Activated T-cell treated with anti-CD3 and anti-CD28 coated beads, Interleukin-2, amount 50 U/mL, for 1 hour (primary cell): ENCODE measurements at regions not wholly inside any gene's neighbourhood (a gene's known extent, or its start where the extent isn't known, plus 50 kb on each side); places are given as distances from the start of the nearest gene placed in this dataset.
"Not testable (repeated sequence)": the region's sequence is repeated elsewhere in the genome, so short reads cannot be mapped to it uniquely, and the experiment has no call there.

Experiments used
- DNase-seq: peaks from one replicate; pipeline ENCODE4 v3.0.0-alpha.2; 2020

DNA sequence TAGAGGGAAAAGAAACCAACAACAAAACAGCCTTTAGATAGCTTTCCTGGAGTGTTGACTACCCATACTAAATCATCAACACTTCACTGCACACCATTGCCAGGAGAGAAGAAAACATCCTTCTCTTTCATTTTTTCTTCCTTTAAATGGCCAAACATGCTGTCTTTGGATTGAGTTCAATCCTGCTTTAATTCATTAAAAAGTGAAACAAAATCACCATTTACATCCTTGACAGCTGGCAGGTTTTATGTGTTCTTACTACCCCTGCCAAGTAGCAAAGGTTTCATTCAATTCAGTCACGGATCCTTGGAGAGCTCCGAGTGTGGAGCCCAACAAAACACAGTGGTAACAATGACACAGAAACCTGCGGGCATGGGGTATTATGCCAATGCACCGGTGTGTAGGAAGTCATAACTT lies 568.3 kb downstream of the ANKRD50 start:
- no peak for DNase-seq

GRCh38 chr4:124146068-124146467 lies 566.5 kb downstream of the ANKRD50 start:
- DNase-seq, result no peak

DNA sequence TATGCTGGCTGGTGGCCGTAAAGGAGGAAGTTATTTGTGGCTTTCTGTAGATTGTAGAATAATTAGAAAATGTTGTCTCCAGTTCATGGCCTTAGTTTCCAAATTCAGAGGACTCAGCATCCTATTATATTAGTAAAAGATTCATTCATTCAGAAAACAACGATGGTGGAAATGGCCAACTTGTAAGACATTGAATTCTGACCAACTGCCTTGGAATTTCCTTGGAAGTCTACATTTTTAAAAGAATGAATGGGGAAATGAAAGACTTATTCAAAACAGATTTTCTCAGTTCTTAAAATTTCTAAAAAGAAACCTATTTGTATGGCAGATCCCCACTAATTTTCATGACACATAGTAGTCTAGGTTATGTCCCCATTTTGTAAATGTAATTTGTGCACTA lies 561.5 kb downstream of the ANKRD50 start:
- DNase-seq, result no peak

DNA sequence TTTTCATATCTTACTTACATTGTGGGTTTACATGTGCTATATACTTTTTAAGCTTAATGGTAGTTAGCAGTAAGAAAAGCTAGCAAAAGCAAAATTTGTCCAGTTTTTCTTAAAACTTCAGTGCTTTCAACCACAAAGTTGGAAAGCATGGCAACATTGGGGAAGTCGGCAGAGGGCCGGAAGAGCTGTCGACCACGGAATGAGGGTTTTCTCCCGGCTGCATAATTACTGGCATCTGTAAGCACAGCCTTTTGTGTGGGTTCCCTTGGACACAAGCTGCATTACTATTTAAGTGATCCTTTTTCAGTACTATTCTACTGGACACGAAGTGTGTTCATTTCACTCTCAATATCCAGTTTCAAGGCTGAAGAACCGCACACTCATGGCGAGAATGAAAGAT lies 560.4 kb downstream of the ANKRD50 start:
- DNase-seq, result no peak

- no peak for DNase-seq
These were observed 557.3 kb downstream of the ANKRD50 start for GRCh38 chr4:124155239-124155638.

DNA sequence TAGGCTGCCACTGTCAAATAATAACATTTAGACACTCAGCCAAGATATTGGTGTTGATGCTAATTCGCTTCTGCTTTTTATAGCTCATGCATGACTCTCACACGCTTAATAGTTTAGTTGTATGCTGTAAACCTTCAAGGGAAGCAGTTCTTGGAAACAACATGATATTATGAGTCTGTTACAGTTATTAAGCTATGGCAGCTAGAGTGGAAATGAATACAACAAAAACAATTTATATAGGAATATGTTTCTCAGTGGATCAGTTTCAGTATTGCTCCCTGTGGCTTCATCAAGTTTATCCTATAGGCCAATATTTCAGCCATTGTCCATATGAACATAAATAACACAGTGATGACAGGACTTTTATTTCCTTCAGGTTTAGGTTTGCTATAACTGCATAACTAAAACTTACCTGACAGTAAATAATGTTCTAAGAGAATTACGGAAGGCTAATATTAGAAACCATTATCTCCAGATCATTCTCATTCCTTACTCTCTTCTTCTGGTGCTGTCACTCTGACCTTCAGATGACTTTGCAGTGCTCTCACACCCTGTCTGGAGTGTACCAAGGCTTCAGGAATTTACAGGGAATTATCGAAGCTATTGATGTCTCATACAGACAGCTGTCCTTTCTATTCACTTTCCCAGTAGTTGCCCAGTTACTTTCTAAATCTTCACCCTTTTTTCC lies 555.0 kb downstream of the ANKRD50 start:
- no peak for DNase-seq

GRCh38 chr4:124163401-124163800 lies 549.1 kb downstream of the ANKRD50 start:
- DNase-seq, result no peak

GRCh38 chr4:124167602-124168001 lies 544.9 kb downstream of the ANKRD50 start:
- no peak for DNase-seq

GRCh38 chr4:124169524-124169923 lies 543.0 kb downstream of the ANKRD50 start:
- not testable (repeated sequence) for DNase-seq

DNA sequence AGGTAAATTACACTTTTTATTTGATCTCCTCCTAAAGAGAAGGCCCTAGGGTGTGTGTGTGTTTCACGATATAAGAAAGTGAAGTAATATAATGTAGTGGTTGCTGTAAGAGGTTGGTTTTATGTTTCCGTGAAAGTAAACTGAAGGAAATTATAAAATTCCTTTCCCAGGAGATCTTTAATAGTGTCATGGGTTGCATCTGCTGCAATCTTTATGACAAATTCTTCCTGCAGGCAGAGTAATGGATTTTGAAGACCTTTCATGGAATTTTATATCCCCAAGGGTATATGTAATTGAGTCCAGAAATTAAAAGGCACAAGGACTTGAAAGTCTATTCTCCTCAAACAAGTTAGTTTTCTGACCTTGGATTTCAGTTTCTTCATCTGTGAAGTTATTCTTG lies 538.6 kb downstream of the ANKRD50 start:
- DNase-seq, result no peak

DNA sequence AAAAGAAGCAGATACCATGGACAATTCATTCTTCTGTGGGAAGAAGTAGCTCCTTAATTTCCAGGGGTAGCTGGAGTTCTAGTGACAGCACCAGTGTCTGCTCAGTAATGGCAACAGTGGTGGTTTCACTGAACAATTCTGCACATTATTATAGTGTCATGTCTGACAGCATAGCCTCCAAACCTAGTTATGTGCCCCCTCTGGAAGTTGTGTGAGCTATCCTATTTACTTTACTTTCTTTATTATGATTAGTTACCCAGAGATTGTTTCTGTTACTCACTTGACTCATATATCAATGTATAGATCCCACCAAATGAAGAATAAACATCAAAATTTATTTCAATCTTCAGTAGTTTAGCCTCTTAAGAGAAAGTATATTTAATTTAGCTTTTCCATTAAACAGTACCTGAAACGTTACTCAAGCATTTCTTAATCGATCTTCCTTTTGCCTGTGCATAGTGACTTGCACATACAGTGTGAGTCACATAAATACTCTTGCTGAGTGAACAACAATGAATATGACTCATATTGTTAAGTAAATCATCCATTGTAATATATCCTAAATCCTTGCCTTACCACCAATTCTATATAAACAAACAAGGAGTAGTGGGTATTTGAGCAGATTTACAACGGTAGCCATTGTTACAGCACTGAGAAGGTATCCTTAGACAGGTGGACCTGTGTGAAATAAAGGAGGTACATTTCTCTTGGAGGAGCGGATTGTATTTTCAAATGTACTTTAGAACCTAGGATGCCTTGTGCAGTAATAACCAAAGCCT lies 534.7 kb downstream of the ANKRD50 start:
- DNase-seq, result no peak

- no peak for DNase-seq
These were observed 534.0 kb downstream of the ANKRD50 start for GRCh38 chr4:124178449-124179021.

- no peak for DNase-seq
These were observed 532.9 kb downstream of the ANKRD50 start for GRCh38 chr4:124179506-124180186.

DNA sequence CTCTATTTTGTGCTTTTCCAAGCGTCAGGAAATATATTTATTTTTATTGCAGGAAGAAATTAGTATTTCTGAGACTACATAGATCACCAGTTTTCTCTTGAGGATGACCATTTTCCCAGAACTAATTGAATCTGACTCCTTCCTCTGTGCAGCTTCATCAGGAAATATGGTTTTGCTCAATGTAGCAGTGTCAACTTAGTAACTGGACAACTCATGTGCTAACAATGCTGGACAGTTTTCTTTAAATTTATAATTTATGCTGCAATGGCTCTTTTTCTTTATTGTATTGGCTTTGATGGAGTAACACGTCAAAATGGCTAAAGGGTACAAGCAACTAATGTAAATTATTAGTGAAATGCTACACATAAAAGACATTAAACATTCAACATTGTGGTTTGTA lies 531.5 kb downstream of the ANKRD50 start:
- no peak for DNase-seq

GRCh38 chr4:124183231-124183630 lies 529.3 kb downstream of the ANKRD50 start:
- no peak for DNase-seq

- DNase-seq, result no peak
These were observed 528.6 kb downstream of the ANKRD50 start for GRCh38 chr4:124183926-124184325.

DNA sequence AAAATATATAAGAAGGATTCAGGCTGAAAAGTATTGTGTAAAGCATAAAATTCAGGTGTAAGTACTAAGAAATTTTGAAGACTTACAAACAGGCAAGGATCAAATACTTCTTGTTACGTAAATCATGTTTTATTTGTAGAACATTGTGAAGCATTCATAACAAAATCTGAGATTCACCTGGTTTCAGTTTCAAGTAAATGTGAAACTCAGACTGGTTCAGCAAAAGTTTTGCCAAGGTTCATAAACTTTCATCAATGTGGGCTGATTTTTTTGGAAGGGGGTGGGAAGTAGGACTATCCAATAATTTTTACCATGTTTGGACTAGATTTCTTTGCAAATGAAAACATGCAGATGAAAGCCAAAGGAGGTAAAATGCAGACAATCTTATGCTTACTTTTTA lies 527.7 kb downstream of the ANKRD50 start:
- no peak for DNase-seq

GRCh38 chr4:124188595-124188994 lies 523.9 kb downstream of the ANKRD50 start:
- DNase-seq, result no peak

DNA sequence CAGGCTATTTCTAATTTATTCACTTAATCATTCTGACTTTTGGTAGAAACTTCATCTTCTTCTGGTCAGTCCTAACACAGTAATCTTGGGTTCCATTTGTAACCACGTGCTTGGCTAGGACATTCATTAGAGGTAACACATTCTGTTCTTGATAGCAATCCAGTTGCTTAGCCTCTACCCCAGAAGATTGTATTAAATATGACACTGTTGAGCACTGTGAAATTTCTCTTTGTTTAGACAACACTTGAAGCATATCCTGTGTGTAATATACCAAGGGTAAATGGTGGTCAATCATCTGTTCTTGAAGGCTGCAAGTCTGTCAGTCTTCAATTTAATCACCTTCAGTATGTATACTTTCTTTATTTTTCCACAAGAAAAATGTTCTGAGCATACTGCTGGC lies 523.0 kb downstream of the ANKRD50 start:
- DNase-seq, result no peak

GRCh38 chr4:124191329-124191728 lies 521.2 kb downstream of the ANKRD50 start:
- DNase-seq, result no peak

DNA sequence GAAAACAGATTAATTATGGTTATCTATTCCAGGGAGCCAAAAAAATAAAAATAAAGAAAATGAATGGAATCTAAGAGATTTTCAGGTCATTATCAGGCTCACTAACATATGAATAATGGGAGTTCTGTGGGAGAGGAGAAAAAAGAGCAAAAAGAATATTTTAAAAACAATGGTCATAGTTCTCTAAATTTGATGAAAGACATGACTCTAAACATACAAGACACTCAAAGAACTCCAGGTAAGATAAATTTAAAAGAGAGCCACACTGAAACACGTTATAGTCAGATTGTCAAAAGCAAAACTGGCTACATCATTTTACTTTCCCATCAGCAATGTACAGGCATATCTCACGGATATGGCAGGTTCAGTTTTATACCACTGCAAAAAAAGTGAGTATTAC lies 520.0 kb downstream of the ANKRD50 start:
- no peak for DNase-seq

DNA sequence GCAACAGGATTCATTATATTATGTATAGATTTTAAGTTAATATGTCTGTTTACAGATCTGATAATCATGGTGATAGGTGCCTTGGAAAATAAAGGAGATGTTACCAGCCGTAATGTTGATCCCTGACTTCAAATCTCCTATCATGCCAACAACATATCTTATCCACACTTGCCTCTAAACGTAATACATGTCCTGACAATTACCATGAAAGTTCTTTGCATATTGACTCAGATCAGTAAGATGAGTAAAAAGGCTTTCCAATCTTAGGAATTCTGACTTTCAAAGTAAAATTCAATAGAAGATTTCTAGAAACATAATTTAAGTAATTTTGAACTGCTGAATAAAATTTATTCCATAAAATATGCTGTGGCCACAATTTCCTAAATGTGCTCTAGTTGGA lies 513.3 kb downstream of the ANKRD50 start:
- no peak for DNase-seq

- no peak for DNase-seq
These were observed 512.8 kb downstream of the ANKRD50 start for GRCh38 chr4:124199755-124200154.

GRCh38 chr4:124201636-124202035 lies 510.9 kb downstream of the ANKRD50 start:
- no peak for DNase-seq
